A673 (cell line): ENCODE measurements at regions not wholly inside any gene's neighbourhood (a gene's known extent, or its start where the extent isn't known, plus 50 kb on each side); places are given as distances from the start of the nearest gene placed in this dataset.

Source experiments
- EZH2 ChIP-seq: fragments of 200-600 bp; sonication (generic); IDR thresholded peaks from 2 replicates; pipeline ENCODE4 v1.6.1; 2017; ENCODE audit warnings: borderline replicate concordance, low read depth, mild to moderate bottlenecking, mixed read lengths, antibody characterized with exemption, low read length; ENCODE audit not compliant: poor library complexity, severe bottlenecking
- TF ChIP-seq, protein P1 (sequence below): fragments of 300-800, 200-600 bp; sonication (generic); conservative IDR thresholded peaks from 2 replicates; pipeline ENCODE4 v1.5.1; 2017; ENCODE audit warnings: low read depth, mild to moderate bottlenecking, antibody characterized with exemption, low read length, moderate library complexity, mixed read lengths

DNA sequence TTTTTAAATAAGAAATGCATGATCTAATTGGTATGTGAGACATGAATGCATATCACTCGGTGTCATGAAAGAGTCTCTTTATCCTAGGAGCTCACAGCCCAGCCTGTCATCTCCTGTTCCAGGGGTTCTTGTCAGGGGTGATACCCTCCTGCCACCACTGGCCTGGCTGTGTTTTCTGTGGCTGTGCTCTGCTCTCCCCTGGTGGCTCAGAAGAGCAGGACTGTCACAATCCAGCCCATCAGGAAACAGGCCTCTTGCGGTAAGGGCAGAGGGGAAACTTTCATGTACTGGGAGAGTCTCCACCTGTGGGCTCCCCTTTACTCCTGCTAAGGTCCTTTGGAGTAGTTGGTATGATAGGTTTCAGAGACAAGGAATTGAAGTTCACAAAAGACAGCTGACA lies 240.2 kb upstream of the GLRA1 start:
- TF ChIP-seq, protein P1, sequence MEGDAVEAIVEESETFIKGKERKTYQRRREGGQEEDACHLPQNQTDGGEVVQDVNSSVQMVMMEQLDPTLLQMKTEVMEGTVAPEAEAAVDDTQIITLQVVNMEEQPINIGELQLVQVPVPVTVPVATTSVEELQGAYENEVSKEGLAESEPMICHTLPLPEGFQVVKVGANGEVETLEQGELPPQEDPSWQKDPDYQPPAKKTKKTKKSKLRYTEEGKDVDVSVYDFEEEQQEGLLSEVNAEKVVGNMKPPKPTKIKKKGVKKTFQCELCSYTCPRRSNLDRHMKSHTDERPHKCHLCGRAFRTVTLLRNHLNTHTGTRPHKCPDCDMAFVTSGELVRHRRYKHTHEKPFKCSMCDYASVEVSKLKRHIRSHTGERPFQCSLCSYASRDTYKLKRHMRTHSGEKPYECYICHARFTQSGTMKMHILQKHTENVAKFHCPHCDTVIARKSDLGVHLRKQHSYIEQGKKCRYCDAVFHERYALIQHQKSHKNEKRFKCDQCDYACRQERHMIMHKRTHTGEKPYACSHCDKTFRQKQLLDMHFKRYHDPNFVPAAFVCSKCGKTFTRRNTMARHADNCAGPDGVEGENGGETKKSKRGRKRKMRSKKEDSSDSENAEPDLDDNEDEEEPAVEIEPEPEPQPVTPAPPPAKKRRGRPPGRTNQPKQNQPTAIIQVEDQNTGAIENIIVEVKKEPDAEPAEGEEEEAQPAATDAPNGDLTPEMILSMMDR, result no peak
- no peak for TF ChIP-seq EZH2
